ENCODE measurements at regions not wholly inside any gene's neighbourhood (a gene's known extent, or its start where the extent isn't known, plus 50 kb on each side); places are given as distances from the start of the nearest gene placed in this dataset.

GRCh38 chr1:30399026-30399425, 324.4 kb downstream of the MATN1 start:
- TF ChIP-seq CTCF (IDR thresholded peaks at IDR 0.05) (no peak), POLR2A (IDR thresholded peaks at IDR 0.05) (no peak), EP300 (IDR thresholded peaks at IDR 0.05) (no peak)
